GM10266 (cell line): ENCODE measurements at regions not wholly inside any gene's neighbourhood (a gene's known extent, or its start where the extent isn't known, plus 50 kb on each side); places are given as distances from the start of the nearest gene placed in this dataset.

Experiments used
- DNase-seq: peaks from one replicate; pipeline ENCODE4 v3.0.0; 2012; ENCODE audit errors: extremely low spot score
- CTCF ChIP-seq: IDR thresholded peaks from 2 replicates; pipeline ENCODE4 v1.5.1; 2012; ENCODE audit warnings: mild to moderate bottlenecking, low read depth; ENCODE audit not compliant: control insufficient read depth, insufficient read depth; ENCODE audit errors: missing control alignments

GRCh38 chr6:3939368-3939958 lies 90.3 kb downstream of the FAM50B start:
- no peak for DNase-seq
- no peak for TF ChIP-seq CTCF

GRCh38 chr6:3939964-3940363 lies 90.8 kb downstream of the FAM50B start:
- TF ChIP-seq CTCF = no peak
- DNase-seq = no peak

- no peak for DNase-seq
- TF ChIP-seq CTCF = no peak
These were observed 91.5 kb downstream of the FAM50B start for GRCh38 chr6:3940703-3941102.

GRCh38 chr6:3943331-3943765 lies 94.2 kb downstream of the FAM50B start:
- no peak for TF ChIP-seq CTCF
- DNase-seq = no peak

GRCh38 chr6:3944246-3944645 lies 95.1 kb downstream of the FAM50B start:
- TF ChIP-seq CTCF = no peak
- DNase-seq = no peak

GRCh38 chr6:3946778-3947177 lies 97.6 kb downstream of the FAM50B start:
- DNase-seq = no peak

More at GRCh38 chr6:3946778-3947177, 97.6 kb downstream of the FAM50B start:
- no peak for TF ChIP-seq CTCF
